ENCODE measurements at regions not wholly inside any gene's neighbourhood (a gene's known extent, or its start where the extent isn't known, plus 50 kb on each side); places are given as distances from the start of the nearest gene placed in this dataset.
"Not testable (repeated sequence)": the region's sequence is repeated elsewhere in the genome, so short reads cannot be mapped to it uniquely, and the experiment has no call there.

- POLR2A ChIA-PET = interaction anchor here (0.8 kb wide), 1 partner anchor 9 kb away, joined by 5 read pairs; no protein-coding TSS in a partner anchor
- H3K4me1 Mint-ChIP-seq (ENCODE audit: low read depth) = peaks cover 44% of the 10 kb centered on the region
- ATAC-seq = no peak
- peaks cover 45% of the 10 kb centered on the region for H3K27me3 Mint-ChIP-seq (ENCODE audit: low read depth)
- CTCF ChIA-PET = interaction anchor here (0.8 to 1.3 kb wide), 2 partner anchors 15 to 18 kb away, joined by 4 to 6 read pairs; no protein-coding TSS in a partner anchor
- H3K9me3 Mint-ChIP-seq (ENCODE audit: insufficient read depth) = no peaks in the 10 kb centered on the region
- DNase-seq = peak; percentile 33
- peak overlapping the region; percentile 31 for H3K4me3 Mint-ChIP-seq
- no peak overlapping the region for H3K27ac Mint-ChIP-seq
- peaks cover 8% of the 10 kb centered on the region for H3K36me3 Mint-ChIP-seq (ENCODE audit: low read depth)
Observed at GRCh38 chr6:166253778-166254204, 54.4 kb downstream of the PRR18 start.

GRCh38 chr6:166253281-166253681 lies 54.9 kb downstream of the PRR18 start:
- ChIA-PET POLR2A (interaction anchor here (0.8 kb wide), 1 partner anchor 9 kb away, joined by 5 read pairs; no protein-coding TSS in a partner anchor), CTCF (interaction anchor here (0.8 to 1.6 kb wide), 3 partner anchors 14 to 32 kb away, joined by 3 to 6 read pairs (median 4); no protein-coding TSS in a partner anchor)
- H3K27me3 Mint-ChIP-seq (ENCODE audit: low read depth) = peaks cover 46% of the 10 kb centered on the region
- H3K27ac Mint-ChIP-seq = no peak overlapping the region
- ATAC-seq (peak; percentile 79), DNase-seq (peak; percentile 41)
- no peaks in the 10 kb centered on the region for H3K9me3 Mint-ChIP-seq (ENCODE audit: insufficient read depth)
- peaks cover 39% of the 10 kb centered on the region for H3K4me1 Mint-ChIP-seq (ENCODE audit: low read depth)
- peaks cover 8% of the 10 kb centered on the region for H3K36me3 Mint-ChIP-seq (ENCODE audit: low read depth)
- H3K4me3 Mint-ChIP-seq = peak overlapping the region; percentile 76

- ATAC-seq = no peak
- Mint-ChIP-seq H3K4me1 (ENCODE audit: low read depth) (peaks cover 32% of the 10 kb centered on the region), H3K4me3 (no peak overlapping the region), H3K9me3 (ENCODE audit: insufficient read depth) (no peaks in the 10 kb centered on the region), H3K27ac (no peak overlapping the region), H3K36me3 (ENCODE audit: low read depth) (peaks cover 6% of the 10 kb centered on the region), H3K27me3 (ENCODE audit: low read depth) (peaks cover 42% of the 10 kb centered on the region)
- DNase-seq = no peak
- ChIA-PET CTCF (interaction anchor here (0.7 to 1.6 kb wide), 2 partner anchors 17 to 33 kb away, joined by 3 read pairs; no protein-coding TSS in a partner anchor), POLR2A (interaction anchor here (1.2 kb wide), 1 partner anchor 17 kb away, joined by 3 read pairs; no protein-coding TSS in a partner anchor)
Observed at GRCh38 chr6:166252601-166253000, 55.6 kb downstream of the PRR18 start.

- Mint-ChIP-seq H3K36me3 (ENCODE audit: low read depth) (no peaks in the 10 kb centered on the region), H3K27ac (no peak overlapping the region), H3K27me3 (ENCODE audit: low read depth) (peaks cover 40% of the 10 kb centered on the region), H3K9me3 (ENCODE audit: insufficient read depth) (no peaks in the 10 kb centered on the region), H3K4me1 (ENCODE audit: low read depth) (peaks cover 33% of the 10 kb centered on the region), H3K4me3 (peak overlapping the region; percentile 31)
- ATAC-seq = no peak
- POLR2A ChIA-PET = interaction anchor here (1.2 kb wide), 1 partner anchor 16 kb away, joined by 3 read pairs; no protein-coding TSS in a partner anchor
- DNase-seq = no peak
- CTCF ChIA-PET = interaction anchor here (0.8 to 2.3 kb wide), 5 partner anchors 16 to 144 kb away, joined by 3 to 12 read pairs (median 3); no protein-coding TSS in a partner anchor
Observed at GRCh38 chr6:166251655-166252054, 56.5 kb downstream of the PRR18 start.

GRCh38 chr6:166251211-166251610 lies 57.0 kb downstream of the PRR18 start:
- CTCF ChIA-PET = interaction anchor here (0.7 to 2.3 kb wide), 8 partner anchors 8 to 143 kb away, joined by 3 to 12 read pairs (median 3); no protein-coding TSS in a partner anchor

GRCh38 chr6:166249061-166249785 lies 59.0 kb downstream of the PRR18 start:
- DNase-seq; H3K9me3 Mint-ChIP-seq (ENCODE audit: insufficient read depth); H3K27ac Mint-ChIP-seq; POLR2A ChIA-PET; H3K4me3 Mint-ChIP-seq; ATAC-seq; H3K36me3 Mint-ChIP-seq (ENCODE audit: low read depth): not testable (repeated sequence)
- CTCF ChIA-PET = interaction anchor here (2.3 kb wide), 1 partner anchor 14 kb away, joined by 12 read pairs; no protein-coding TSS in a partner anchor
- H3K4me1 Mint-ChIP-seq (ENCODE audit: low read depth) = peaks cover 45% of the 10 kb centered on the region
- peaks cover 30% of the 10 kb centered on the region for H3K27me3 Mint-ChIP-seq (ENCODE audit: low read depth)

More at GRCh38 chr6:166251211-166251610, 57.0 kb downstream of the PRR18 start:
- Mint-ChIP-seq H3K4me3 (no peak overlapping the region), H3K4me1 (ENCODE audit: low read depth) (peaks cover 37% of the 10 kb centered on the region), H3K9me3 (ENCODE audit: insufficient read depth) (no peaks in the 10 kb centered on the region), H3K27ac (no peak overlapping the region), H3K27me3 (ENCODE audit: low read depth) (peaks cover 40% of the 10 kb centered on the region), H3K36me3 (ENCODE audit: low read depth) (no peaks in the 10 kb centered on the region)
- POLR2A ChIA-PET = no interaction called here
- DNase-seq (no peak), ATAC-seq (no peak)

GRCh38 chr6:166245148-166245547 lies 63.0 kb downstream of the PRR18 start:
- H3K36me3 Mint-ChIP-seq (ENCODE audit: low read depth) = no peaks in the 10 kb centered on the region
- H3K4me1 Mint-ChIP-seq (ENCODE audit: low read depth) = peaks cover 61% of the 10 kb centered on the region
- ATAC-seq (peak; percentile 15), DNase-seq (no peak)
- peaks cover 24% of the 10 kb centered on the region for H3K27me3 Mint-ChIP-seq (ENCODE audit: low read depth)
- peak overlapping the region; percentile 87 for H3K27ac Mint-ChIP-seq
- H3K4me3 Mint-ChIP-seq = peak overlapping the region; percentile 66
- CTCF ChIA-PET = interaction anchor here (1.1 to 3.0 kb wide), 4 partner anchors 10 to 136 kb away, joined by 3 to 17 read pairs (median 4); no protein-coding TSS in a partner anchor
- POLR2A ChIA-PET = interaction anchor here (1.3 to 1.6 kb wide), 2 partner anchors 8 to 14 kb away, joined by 3 to 5 read pairs; no protein-coding TSS in a partner anchor
- no peaks in the 10 kb centered on the region for H3K9me3 Mint-ChIP-seq (ENCODE audit: insufficient read depth)

GRCh38 chr6:166244353-166245045 lies 63.7 kb downstream of the PRR18 start:
- Mint-ChIP-seq H3K4me3 (peak overlapping the region; percentile 66), H3K27ac (peak overlapping the region; percentile 87), H3K36me3 (ENCODE audit: low read depth) (no peaks in the 10 kb centered on the region), H3K27me3 (ENCODE audit: low read depth) (peaks cover 23% of the 10 kb centered on the region), H3K4me1 (ENCODE audit: low read depth) (peaks cover 61% of the 10 kb centered on the region), H3K9me3 (ENCODE audit: insufficient read depth) (no peaks in the 10 kb centered on the region)
- ATAC-seq (peak; percentile 88), DNase-seq (peak; percentile 77)
- CTCF ChIA-PET = interaction anchor here (1.1 to 3.0 kb wide), 4 partner anchors 9 to 137 kb away, joined by 3 to 17 read pairs (median 4); no protein-coding TSS in a partner anchor
- POLR2A ChIA-PET = interaction anchor here (1.0 to 1.6 kb wide), 3 partner anchors 9 to 15 kb away, joined by 3 to 5 read pairs (median 3); no protein-coding TSS in a partner anchor

GRCh38 chr6:166242888-166243287 lies 65.3 kb downstream of the PRR18 start:
- peaks cover 28% of the 10 kb centered on the region for H3K27me3 Mint-ChIP-seq (ENCODE audit: low read depth)
- no peak for DNase-seq
- no peak for ATAC-seq
- POLR2A ChIA-PET = no interaction called here
- H3K9me3 Mint-ChIP-seq (ENCODE audit: insufficient read depth) = no peaks in the 10 kb centered on the region
- H3K4me1 Mint-ChIP-seq (ENCODE audit: low read depth) = peaks cover 67% of the 10 kb centered on the region
- H3K27ac Mint-ChIP-seq = peak overlapping the region; percentile 52
- H3K4me3 Mint-ChIP-seq = no peak overlapping the region
- CTCF ChIA-PET = interaction anchor here (1.1 to 3.0 kb wide), 2 partner anchors 8 to 37 kb away, joined by 4 to 17 read pairs; no protein-coding TSS in a partner anchor
- no peaks in the 10 kb centered on the region for H3K36me3 Mint-ChIP-seq (ENCODE audit: low read depth)

GRCh38 chr6:166241974-166242373 lies 66.2 kb downstream of the PRR18 start:
- ATAC-seq (no peak), DNase-seq (no peak)
- no peaks in the 10 kb centered on the region for H3K9me3 Mint-ChIP-seq (ENCODE audit: insufficient read depth)
- ChIA-PET CTCF (interaction anchor here (1.1 kb wide), 1 partner anchor 38 kb away, joined by 4 read pairs; no protein-coding TSS in a partner anchor), POLR2A (no interaction called here)
- no peak overlapping the region for H3K4me3 Mint-ChIP-seq
- H3K27ac Mint-ChIP-seq = no peak overlapping the region
- H3K4me1 Mint-ChIP-seq (ENCODE audit: low read depth) = peaks cover 73% of the 10 kb centered on the region
- peaks cover 36% of the 10 kb centered on the region for H3K27me3 Mint-ChIP-seq (ENCODE audit: low read depth)
- no peaks in the 10 kb centered on the region for H3K36me3 Mint-ChIP-seq (ENCODE audit: low read depth)

- ChIA-PET POLR2A (no interaction called here), CTCF (no interaction called here)
- no peak overlapping the region for H3K27ac Mint-ChIP-seq
- ATAC-seq (no peak), DNase-seq (no peak)
- H3K9me3 Mint-ChIP-seq (ENCODE audit: insufficient read depth) = no peaks in the 10 kb centered on the region
- no peaks in the 10 kb centered on the region for H3K36me3 Mint-ChIP-seq (ENCODE audit: low read depth)
- H3K4me1 Mint-ChIP-seq (ENCODE audit: low read depth) = peaks cover 72% of the 10 kb centered on the region
- H3K4me3 Mint-ChIP-seq = no peak overlapping the region
- H3K27me3 Mint-ChIP-seq (ENCODE audit: low read depth) = peaks cover 35% of the 10 kb centered on the region
Observed at GRCh38 chr6:166240889-166241288, 67.3 kb downstream of the PRR18 start.
